Trophoblast cell (in vitro differentiated cells and primary cell): ENCODE measurements at regions not wholly inside any gene's neighbourhood (a gene's known extent, or its start where the extent isn't known, plus 50 kb on each side); places are given as distances from the start of the nearest gene placed in this dataset.

Source experiments
- DNase-seq, 2 donors: peaks; one replicate each; pipeline ENCODE4 v3.0.0-alpha.2; 2016
- H2AFZ ChIP-seq: 2 replicates; pipeline ENCODE4 v1.6.1; 2013; ENCODE audit warnings: low read length, moderate library complexity, mild to moderate bottlenecking; ENCODE audit not compliant: insufficient read depth, poor library complexity
- H2AK5ac ChIP-seq: 2 replicates; pipeline ENCODE4 v1.6.1; 2013; ENCODE audit warnings: mild to moderate bottlenecking, low read length
- H2BK120ac ChIP-seq: 2 replicates; pipeline ENCODE4 v1.6.1; 2013; ENCODE audit warnings: low read length, mild to moderate bottlenecking, moderate library complexity; ENCODE audit not compliant: insufficient read depth, poor library complexity
- H2BK12ac ChIP-seq: 2 replicates; pipeline ENCODE4 v1.6.1; 2013; ENCODE audit warnings: mild to moderate bottlenecking, low read length, moderate library complexity
- H2BK5ac ChIP-seq: 2 replicates; pipeline ENCODE4 v1.6.1; 2013; ENCODE audit warnings: low read length, low read depth, moderate library complexity, mild to moderate bottlenecking; ENCODE audit not compliant: poor library complexity
- H3K14ac ChIP-seq: 2 replicates; pipeline ENCODE4 v1.6.1; 2013; ENCODE audit warnings: mild to moderate bottlenecking, low read length
- H3K18ac ChIP-seq: 2 replicates; pipeline ENCODE4 v1.6.1; 2013; ENCODE audit warnings: mild to moderate bottlenecking, low read length
- H3K23ac ChIP-seq: 2 replicates; pipeline ENCODE4 v1.6.1; 2013; ENCODE audit warnings: low read length
- H3K27ac ChIP-seq: 2 replicates; pipeline ENCODE4 v1.5.1; 2013; ENCODE audit warnings: low read depth, mild to moderate bottlenecking, inconsistent platforms, low read length, moderate library complexity
- H3K27me3 ChIP-seq: 2 replicates; pipeline ENCODE4 v1.6.1; 2013; ENCODE audit warnings: inconsistent platforms, mild to moderate bottlenecking, low read length, moderate library complexity; ENCODE audit not compliant: insufficient read depth
- H3K36me3 ChIP-seq, 2 experiments: 1 replicate in 1 of 2; 2 replicates in 1 of 2; pipeline ENCODE4 v1.6.1; 2013; ENCODE audit warnings: low read length in 2 of 2, mild to moderate bottlenecking in 2 of 2, moderate library complexity in 1 of 2; ENCODE audit not compliant: insufficient read depth in 2 of 2, control insufficient read depth in 1 of 2
- H3K4ac ChIP-seq: 2 replicates; pipeline ENCODE4 v1.6.1; 2013; ENCODE audit warnings: low read depth, mild to moderate bottlenecking, low read length, moderate library complexity
- H3K4me1 ChIP-seq, 2 experiments: 1 replicate in 1 of 2; 2 replicates in 1 of 2; pipeline ENCODE4 v1.6.1; 2013; ENCODE audit warnings: low read length in 2 of 2, mild to moderate bottlenecking in 2 of 2, moderate library complexity in 1 of 2; ENCODE audit not compliant: insufficient read depth in 2 of 2, control insufficient read depth in 1 of 2
- H3K4me2 ChIP-seq: 2 replicates; pipeline ENCODE4 v1.6.1; 2013; ENCODE audit warnings: inconsistent platforms, mild to moderate bottlenecking, low read length, moderate library complexity
- H3K4me3 ChIP-seq: 2 replicates; pipeline ENCODE4 v1.5.1; 2013; ENCODE audit warnings: mild to moderate bottlenecking, low read depth, low read length, inconsistent platforms
- H3K79me1 ChIP-seq: one replicate; pipeline ENCODE4 v1.6.1; 2013; ENCODE audit warnings: low read length
- H3K79me2 ChIP-seq: 2 replicates; pipeline ENCODE4 v1.6.1; 2013; ENCODE audit warnings: low read length, mild to moderate bottlenecking; ENCODE audit not compliant: control insufficient read depth, insufficient read depth, poor library complexity
- H3K9ac ChIP-seq: 2 replicates; pipeline ENCODE4 v1.6.1; 2013; ENCODE audit warnings: mild to moderate bottlenecking, low read length
- H3K9me3 ChIP-seq: 2 replicates; pipeline ENCODE4 v1.6.1; 2013; ENCODE audit warnings: low read depth, mild to moderate bottlenecking, control low read depth, inconsistent platforms, low read length; ENCODE audit not compliant: insufficient read depth
- H4K12ac ChIP-seq: 2 replicates; pipeline ENCODE4 v1.6.1; 2013; ENCODE audit warnings: low read depth, mild to moderate bottlenecking, low read length, moderate library complexity
- H4K8ac ChIP-seq: 2 replicates; pipeline ENCODE4 v1.6.1; 2013; ENCODE audit warnings: low read depth, mild to moderate bottlenecking, low read length, moderate library complexity
- H4K91ac ChIP-seq: one replicate; pipeline ENCODE4 v1.6.1; 2013; ENCODE audit warnings: low read depth, mild to moderate bottlenecking, low read length, moderate library complexity
- WGBS: extraction: QIAGEN DNeasy Blood & Tissue Kit; methylation state at CpG from one replicate; pipeline ENCODE4 v1.1.7; 2013; ENCODE audit warnings: missing lambda C conversion rate; ENCODE audit not compliant: insufficient read length, insufficient coverage; ENCODE audit errors: extremely low coverage; 5-methylcytosine and 5-hydroxymethylcytosine counted together

GRCh38 chr2:220293966-220294365 is 666.5 kb downstream of the SLC4A3 start:
- H4K8ac ChIP-seq = no peak overlapping the region
- H3K4me2 ChIP-seq = no peak overlapping the region
- no peak overlapping the region for H3K4me3 ChIP-seq
- no peak overlapping the region for H2AK5ac ChIP-seq
- H3K79me2 ChIP-seq = no peaks in the 10 kb centered on the region
- peak; percentile 74 to 89 for DNase-seq
- no peaks in the 10 kb centered on the region for H3K36me3 ChIP-seq
- no peaks in the 10 kb centered on the region for H3K79me1 ChIP-seq
- no peak overlapping the region for H3K9ac ChIP-seq
- H2BK120ac ChIP-seq = no peak overlapping the region
- H2BK12ac ChIP-seq = no peak overlapping the region
- H3K14ac ChIP-seq = no peak overlapping the region
- no peak overlapping the region for H4K91ac ChIP-seq
- no peaks in the 10 kb centered on the region for H3K27me3 ChIP-seq
- H3K27ac ChIP-seq = no peak overlapping the region
- H2AFZ ChIP-seq = no peak overlapping the region
- H3K18ac ChIP-seq = no peak overlapping the region
- WGBS = no CpG with 5 or more reads among the region's 1 CpG
- no peak overlapping the region for H2BK5ac ChIP-seq
- H3K23ac ChIP-seq = no peak overlapping the region
- no peak overlapping the region for H3K4ac ChIP-seq
- H3K4me1 ChIP-seq = no peaks in the 10 kb centered on the region
- H4K12ac ChIP-seq = no peak overlapping the region
- H3K9me3 ChIP-seq = no peaks in the 10 kb centered on the region

- Histone ChIP-seq H3K79me1 (no peaks in the 10 kb centered on the region), H3K4me2 (no peak overlapping the region), H3K9ac (no peak overlapping the region), H4K8ac (no peak overlapping the region), H2BK12ac (no peak overlapping the region), H3K4me1 (no peaks in the 10 kb centered on the region), H2BK5ac (no peak overlapping the region), H4K12ac (no peak overlapping the region), H3K4ac (no peak overlapping the region), H2BK120ac (no peak overlapping the region), H3K36me3 (no peaks in the 10 kb centered on the region), H2AFZ (no peak overlapping the region), H3K79me2 (no peaks in the 10 kb centered on the region), H2AK5ac (no peak overlapping the region), H3K14ac (no peak overlapping the region), H3K9me3 (no peaks in the 10 kb centered on the region), H3K23ac (no peak overlapping the region), H3K4me3 (no peak overlapping the region), H3K27ac (no peak overlapping the region), H3K18ac (no peak overlapping the region), H4K91ac (no peak overlapping the region), H3K27me3 (no peaks in the 10 kb centered on the region)
- DNase-seq = no peak
- no CpG with 5 or more reads among the region's 2 CpGs for WGBS
Measured at GRCh38 chr2:220296174-220296573, 668.7 kb downstream of the SLC4A3 start.

DNA sequence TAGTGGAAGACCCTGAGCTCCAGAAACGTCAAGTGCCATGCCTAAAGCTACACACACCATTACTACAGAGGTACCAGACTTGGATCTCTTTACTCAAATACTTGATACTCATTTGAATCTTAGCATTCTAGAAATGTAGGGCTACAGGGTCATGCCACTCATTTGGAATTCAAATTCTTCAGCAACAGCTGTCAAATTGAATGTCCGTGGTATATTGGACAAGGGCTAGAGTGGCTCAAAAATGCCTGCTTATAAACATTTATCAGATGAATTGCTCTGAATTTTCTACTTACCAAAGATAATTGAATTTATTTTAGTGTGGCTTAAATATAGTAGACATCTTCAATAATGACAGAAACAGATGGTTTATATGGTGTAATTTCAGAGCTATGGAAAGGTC is 669.7 kb downstream of the SLC4A3 start:
- Histone ChIP-seq H2AFZ (no peak overlapping the region), H3K4me2 (no peak overlapping the region), H2BK5ac (no peak overlapping the region), H3K23ac (no peak overlapping the region), H3K18ac (no peak overlapping the region), H2AK5ac (no peak overlapping the region), H3K4me3 (no peak overlapping the region), H3K14ac (no peak overlapping the region), H4K91ac (no peak overlapping the region), H3K79me2 (no peaks in the 10 kb centered on the region), H3K4ac (no peak overlapping the region), H2BK120ac (no peak overlapping the region), H2BK12ac (no peak overlapping the region), H3K9ac (no peak overlapping the region), H3K27ac (no peak overlapping the region), H3K4me1 (no peaks in the 10 kb centered on the region), H3K27me3 (no peaks in the 10 kb centered on the region), H4K8ac (no peak overlapping the region), H3K79me1 (no peaks in the 10 kb centered on the region), H3K9me3 (no peaks in the 10 kb centered on the region), H4K12ac (no peak overlapping the region), H3K36me3 (no peaks in the 10 kb centered on the region)
- no peak for DNase-seq
- whole genome bisulfite sequencing = no CpG with 5 or more reads among the region's 2 CpGs

DNA sequence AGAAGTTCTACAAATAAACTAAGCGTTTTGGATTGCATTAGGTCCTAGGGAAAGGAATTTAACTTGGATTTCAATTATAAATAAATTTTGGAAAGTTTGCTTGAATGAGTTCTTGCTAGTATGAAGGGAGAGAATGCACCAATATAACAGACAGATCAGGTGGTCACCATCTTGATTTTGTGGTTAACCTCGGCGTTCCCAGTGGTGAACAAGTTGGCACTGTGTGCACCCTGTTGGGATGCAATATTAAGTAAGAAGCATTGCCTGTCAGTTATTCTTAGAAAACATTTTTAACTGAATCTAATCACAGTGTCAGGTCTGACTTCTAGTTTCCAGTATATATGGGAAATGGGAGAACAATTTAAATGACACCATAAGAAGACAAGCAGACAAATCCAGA is 673.4 kb downstream of the SLC4A3 start:
- H2BK120ac ChIP-seq = no peak overlapping the region
- H4K8ac ChIP-seq = no peak overlapping the region
- H3K79me2 ChIP-seq = no peaks in the 10 kb centered on the region
- H4K12ac ChIP-seq = no peak overlapping the region
- no peak overlapping the region for H4K91ac ChIP-seq
- H3K36me3 ChIP-seq = no peaks in the 10 kb centered on the region
- H2BK12ac ChIP-seq = no peak overlapping the region
- H2BK5ac ChIP-seq = no peak overlapping the region
- no CpG with 5 or more reads among the region's 3 CpGs for WGBS
- H2AK5ac ChIP-seq = no peak overlapping the region
- H3K4me3 ChIP-seq = no peak overlapping the region
- H3K23ac ChIP-seq = no peak overlapping the region
- no peak overlapping the region for H3K27ac ChIP-seq
- no peaks in the 10 kb centered on the region for H3K9me3 ChIP-seq
- H3K18ac ChIP-seq = no peak overlapping the region
- no peak overlapping the region for H3K14ac ChIP-seq
- H3K4me2 ChIP-seq = no peak overlapping the region
- H3K4me1 ChIP-seq = no peaks in the 10 kb centered on the region
- no peak for DNase-seq
- no peak overlapping the region for H3K9ac ChIP-seq
- H3K27me3 ChIP-seq = no peaks in the 10 kb centered on the region
- H2AFZ ChIP-seq = no peak overlapping the region
- no peak overlapping the region for H3K4ac ChIP-seq
- H3K79me1 ChIP-seq = no peaks in the 10 kb centered on the region
